Effector memory CD8-positive, alpha-beta T cell (primary cell): ENCODE measurements at regions not wholly inside any gene's neighbourhood (a gene's known extent, or its start where the extent isn't known, plus 50 kb on each side); places are given as distances from the start of the nearest gene placed in this dataset.

ENCODE experiments used
- ATAC-seq: fragments of 150-1000 bp; cut with Tn5 transposase; replicated peaks from 2 replicates; pipeline ENCODE4 v1.10.0; 2021; ENCODE audit warnings: mild to moderate bottlenecking, moderate library complexity
- DNase-seq, 3 experiments: peaks; one replicate each; pipeline ENCODE4 v3.0.0; 2021
- H3K27ac Mint-ChIP-seq, 2 donors: one replicate each; pipeline ENCODE4 v1.8.0; 2022; ENCODE audit warnings: mild to moderate bottlenecking in 2 of 2, mixed read lengths in 2 of 2, moderate library complexity in 2 of 2
- H3K27me3 Mint-ChIP-seq, 2 donors: one replicate each; pipeline ENCODE4 v1.8.0; 2022; ENCODE audit warnings: mixed read lengths in 2 of 2
- H3K36me3 Mint-ChIP-seq: one replicate; pipeline ENCODE4 v1.8.0; 2022; ENCODE audit warnings: mild to moderate bottlenecking, moderate library complexity, mixed read lengths; ENCODE audit not compliant: insufficient read depth
- H3K4me1 Mint-ChIP-seq, 2 donors: one replicate each; pipeline ENCODE4 v1.8.0; 2022; ENCODE audit warnings: low read depth in 2 of 2, mixed read lengths in 2 of 2
- H3K4me3 Mint-ChIP-seq, 2 donors: one replicate each; pipeline ENCODE4 v1.8.0; 2022; ENCODE audit warnings: mild to moderate bottlenecking in 2 of 2, mixed read lengths in 2 of 2, moderate library complexity in 2 of 2
- H3K9me3 Mint-ChIP-seq, 2 donors: one replicate each; pipeline ENCODE4 v1.8.0; 2022; ENCODE audit warnings: mixed read lengths in 2 of 2

DNA sequence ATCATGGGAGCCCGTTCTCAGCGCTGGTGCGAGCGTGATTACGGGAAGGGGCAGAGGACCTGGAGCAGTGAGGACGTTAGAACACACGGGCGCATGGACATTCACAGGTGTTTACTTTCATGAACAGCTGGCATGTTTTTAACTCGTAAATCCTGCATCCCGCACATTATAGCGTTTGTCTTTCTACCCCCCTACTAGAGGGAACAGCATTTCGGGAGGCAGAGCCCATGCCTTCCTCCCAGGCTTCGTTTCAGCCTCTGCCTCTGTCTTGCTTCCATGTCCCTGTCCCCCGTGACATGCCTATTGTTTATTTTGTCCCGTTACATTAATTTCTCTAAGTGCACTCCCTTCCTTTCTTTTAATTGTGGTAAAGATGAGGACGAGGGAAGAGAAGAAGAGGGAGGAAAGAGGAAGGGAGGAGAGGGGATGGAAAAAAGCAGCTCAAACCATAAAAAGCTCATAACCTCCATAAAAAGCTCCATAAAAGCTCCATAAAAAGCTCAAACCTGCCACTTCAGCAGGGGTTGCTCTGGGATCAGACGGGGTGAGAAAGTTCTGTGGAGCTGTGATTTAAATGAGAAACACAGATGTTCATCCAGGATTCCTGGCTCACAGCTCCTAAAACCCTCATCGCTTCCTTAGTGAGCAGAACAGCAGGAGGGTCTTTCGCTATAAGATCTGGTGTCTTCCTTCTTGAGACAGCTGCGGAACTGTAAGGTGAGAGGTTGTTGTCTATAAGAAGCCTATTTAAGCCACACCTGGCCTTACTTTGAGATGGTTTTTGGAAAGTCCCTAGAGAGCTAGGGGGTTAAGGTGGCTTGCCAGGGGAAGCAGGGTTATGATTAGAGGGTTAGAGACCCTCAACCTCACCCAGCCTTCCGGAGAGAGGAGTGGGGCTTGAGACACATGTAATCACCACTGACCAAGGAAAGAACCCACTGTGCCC, 66.6 kb upstream of the SNTG2 start:
- Mint-ChIP-seq H3K27me3 (peaks cover 22 to 93% of the 10 kb centered on the region in 2 donors), H3K27ac (no peak overlapping the region), H3K9me3 (no peaks in the 10 kb centered on the region), H3K4me1 (no peaks in the 10 kb centered on the region), H3K4me3 (no peak overlapping the region), H3K36me3 (peaks cover 6% of the 10 kb centered on the region)
- DNase-seq: no peak
- no peak for ATAC-seq

GRCh38 chr2:883260-883802, 67.3 kb upstream of the SNTG2 start:
- no peak overlapping the region for H3K27ac Mint-ChIP-seq
- H3K4me1 Mint-ChIP-seq: no peaks in the 10 kb centered on the region
- DNase-seq (no peak), ATAC-seq (no peak)
- no peak overlapping the region for H3K4me3 Mint-ChIP-seq
- peaks cover 26 to 92% of the 10 kb centered on the region in 2 donors for H3K27me3 Mint-ChIP-seq
- no peaks in the 10 kb centered on the region for H3K9me3 Mint-ChIP-seq
- peaks cover 6% of the 10 kb centered on the region for H3K36me3 Mint-ChIP-seq

DNA sequence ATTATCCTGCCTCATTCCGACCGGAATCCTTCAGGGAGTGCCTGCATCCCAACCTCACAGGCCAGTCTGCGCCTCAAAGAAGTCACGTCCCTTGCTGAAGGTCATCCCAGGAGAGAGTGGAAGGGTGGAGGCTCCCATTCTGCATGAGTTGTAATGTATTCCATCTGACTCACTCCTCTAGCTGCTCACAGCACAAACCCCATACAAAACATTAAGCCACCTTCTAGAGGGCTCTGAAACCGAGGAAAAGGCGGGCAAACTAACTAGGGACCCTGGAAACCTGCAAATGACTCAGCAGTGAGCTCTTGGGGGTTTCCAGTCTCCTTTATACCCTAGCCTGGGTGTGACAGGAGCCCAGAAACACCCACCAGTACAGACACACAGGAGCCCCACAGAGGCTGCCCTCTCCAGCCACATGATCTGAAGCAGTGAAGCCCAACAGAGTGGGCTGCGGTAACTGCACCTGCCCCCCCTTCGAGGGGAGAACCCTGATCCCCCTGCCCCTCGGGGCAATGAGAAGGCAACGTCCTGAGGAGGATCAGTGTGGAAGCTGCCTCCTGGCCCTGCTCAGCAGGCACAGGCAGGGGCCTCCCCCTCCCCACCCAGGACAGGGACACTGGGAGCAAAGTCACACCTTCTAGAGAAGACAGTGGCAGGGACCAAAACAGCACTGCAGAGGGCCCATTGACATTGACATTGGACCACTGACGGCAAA, 69.3 kb upstream of the SNTG2 start:
- Mint-ChIP-seq H3K9me3 (no peaks in the 10 kb centered on the region), H3K27me3 (peaks cover 33 to 83% of the 10 kb centered on the region in 2 donors), H3K27ac (no peak overlapping the region), H3K4me1 (no peaks in the 10 kb centered on the region), H3K4me3 (no peak overlapping the region), H3K36me3 (no peaks in the 10 kb centered on the region)
- DNase-seq (no peak), ATAC-seq (no peak)

GRCh38 chr2:880201-880970, 70.3 kb upstream of the SNTG2 start:
- no peaks in the 10 kb centered on the region for H3K9me3 Mint-ChIP-seq
- no peaks in the 10 kb centered on the region for H3K36me3 Mint-ChIP-seq
- no peak overlapping the region for H3K27ac Mint-ChIP-seq
- H3K4me3 Mint-ChIP-seq: no peak overlapping the region
- ATAC-seq (no peak), DNase-seq (no peak)
- H3K4me1 Mint-ChIP-seq: no peaks in the 10 kb centered on the region
- peaks cover 33 to 77% of the 10 kb centered on the region in 2 donors for H3K27me3 Mint-ChIP-seq

GRCh38 chr2:879540-879939, 71.1 kb upstream of the SNTG2 start:
- Mint-ChIP-seq H3K27ac (no peak overlapping the region), H3K9me3 (no peaks in the 10 kb centered on the region), H3K4me1 (no peaks in the 10 kb centered on the region), H3K36me3 (no peaks in the 10 kb centered on the region), H3K27me3 (peaks cover 33 to 77% of the 10 kb centered on the region in 2 donors), H3K4me3 (no peak overlapping the region)
- DNase-seq (no peak), ATAC-seq (no peak)

DNA sequence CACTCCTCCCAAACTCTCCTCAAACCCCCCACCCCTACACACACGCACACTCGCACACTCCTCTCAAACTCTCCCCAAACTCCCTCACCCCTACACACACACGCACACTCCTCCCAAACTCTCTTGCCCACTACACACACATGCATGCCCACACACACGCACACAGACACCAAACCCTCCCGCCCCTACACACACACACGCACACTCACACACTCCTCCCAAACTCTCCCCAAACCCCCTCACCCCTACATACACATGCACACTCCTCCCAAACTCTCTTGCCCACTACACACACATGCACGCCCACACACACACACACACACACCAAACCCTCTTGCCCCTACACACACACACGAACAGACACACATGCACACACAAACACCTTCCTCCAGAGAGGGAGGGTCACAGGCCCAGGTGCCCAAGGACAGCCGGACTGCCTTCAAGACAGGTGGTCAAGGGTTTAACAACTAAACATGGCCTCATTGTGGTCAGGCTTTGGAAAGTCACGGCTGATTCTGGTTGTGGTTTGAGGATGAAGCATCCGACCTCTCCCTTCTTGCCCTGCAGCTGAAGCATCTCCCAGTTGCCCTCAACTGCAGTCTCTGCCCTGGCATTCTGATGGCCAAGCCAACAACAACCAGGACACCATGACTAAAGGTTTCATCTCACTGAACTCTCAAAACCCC, 72.3 kb upstream of the SNTG2 start:
- Mint-ChIP-seq H3K9me3 (no peaks in the 10 kb centered on the region), H3K27ac (no peak overlapping the region), H3K4me3 (no peak overlapping the region), H3K27me3 (peaks cover 27 to 67% of the 10 kb centered on the region in 2 donors), H3K36me3 (no peaks in the 10 kb centered on the region), H3K4me1 (no peaks in the 10 kb centered on the region)
- DNase-seq (no peak), ATAC-seq (no peak)

GRCh38 chr2:877747-878146, 72.9 kb upstream of the SNTG2 start:
- ATAC-seq: no peak
- H3K9me3 Mint-ChIP-seq: no peaks in the 10 kb centered on the region
- no peak for DNase-seq

DNA sequence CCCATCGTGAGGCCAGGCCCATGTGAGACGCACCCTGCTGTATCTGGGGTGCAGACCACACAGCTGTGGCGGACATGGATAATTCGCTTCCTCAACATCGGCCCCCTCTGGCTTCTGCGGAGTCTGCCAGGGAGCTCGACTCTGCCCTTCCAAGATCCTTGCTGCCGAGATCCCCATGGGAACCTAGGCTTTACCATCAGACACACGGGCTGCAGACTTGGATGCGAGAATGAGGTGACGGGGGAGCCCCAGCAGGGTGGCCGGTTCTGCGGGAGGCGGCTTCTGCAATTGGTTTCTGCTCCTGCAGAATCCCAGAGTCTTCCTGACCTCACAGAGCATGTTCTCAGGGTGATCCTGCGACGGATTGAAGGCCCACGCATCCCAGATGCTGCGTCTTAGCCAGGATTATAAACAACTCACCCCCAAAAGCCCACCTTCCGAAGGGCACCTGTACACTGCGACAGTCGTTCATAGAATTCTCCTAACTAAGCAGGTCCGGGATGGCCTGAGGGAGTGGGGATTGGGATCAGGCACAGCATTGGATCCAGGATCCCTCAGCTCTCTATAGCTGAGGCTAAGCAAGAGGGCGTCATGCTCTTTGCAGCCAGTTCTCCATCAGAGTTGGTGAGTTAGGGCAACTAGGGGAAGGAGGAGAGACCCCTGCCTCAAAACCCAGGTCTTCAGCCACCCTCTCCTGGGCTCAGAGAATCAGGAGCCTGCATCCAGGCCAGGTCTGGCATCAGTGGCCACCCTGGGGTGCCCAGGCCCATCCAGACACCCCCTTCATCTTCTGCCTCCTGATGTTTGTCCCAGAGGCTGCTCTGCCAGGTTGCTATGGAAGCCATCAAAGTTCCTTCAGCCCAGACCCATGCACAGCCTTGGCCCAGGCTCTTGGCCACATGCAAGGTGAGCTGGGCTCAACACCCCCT, 74.7 kb upstream of the SNTG2 start:
- H3K36me3 Mint-ChIP-seq: no peaks in the 10 kb centered on the region
- no peaks in the 10 kb centered on the region for H3K9me3 Mint-ChIP-seq
- H3K27me3 Mint-ChIP-seq: peaks cover 33 to 62% of the 10 kb centered on the region in 2 donors
- no peak for ATAC-seq
- no peaks in the 10 kb centered on the region for H3K4me1 Mint-ChIP-seq
- DNase-seq: no peak
- no peak overlapping the region for H3K27ac Mint-ChIP-seq
- H3K4me3 Mint-ChIP-seq: no peak overlapping the region

More at GRCh38 chr2:877747-878146, 72.9 kb upstream of the SNTG2 start:
- H3K4me3 Mint-ChIP-seq: no peak overlapping the region
- no peaks in the 10 kb centered on the region for H3K36me3 Mint-ChIP-seq
- H3K4me1 Mint-ChIP-seq: no peaks in the 10 kb centered on the region
- peaks cover 27 to 62% of the 10 kb centered on the region in 2 donors for H3K27me3 Mint-ChIP-seq
- no peak overlapping the region for H3K27ac Mint-ChIP-seq

DNA sequence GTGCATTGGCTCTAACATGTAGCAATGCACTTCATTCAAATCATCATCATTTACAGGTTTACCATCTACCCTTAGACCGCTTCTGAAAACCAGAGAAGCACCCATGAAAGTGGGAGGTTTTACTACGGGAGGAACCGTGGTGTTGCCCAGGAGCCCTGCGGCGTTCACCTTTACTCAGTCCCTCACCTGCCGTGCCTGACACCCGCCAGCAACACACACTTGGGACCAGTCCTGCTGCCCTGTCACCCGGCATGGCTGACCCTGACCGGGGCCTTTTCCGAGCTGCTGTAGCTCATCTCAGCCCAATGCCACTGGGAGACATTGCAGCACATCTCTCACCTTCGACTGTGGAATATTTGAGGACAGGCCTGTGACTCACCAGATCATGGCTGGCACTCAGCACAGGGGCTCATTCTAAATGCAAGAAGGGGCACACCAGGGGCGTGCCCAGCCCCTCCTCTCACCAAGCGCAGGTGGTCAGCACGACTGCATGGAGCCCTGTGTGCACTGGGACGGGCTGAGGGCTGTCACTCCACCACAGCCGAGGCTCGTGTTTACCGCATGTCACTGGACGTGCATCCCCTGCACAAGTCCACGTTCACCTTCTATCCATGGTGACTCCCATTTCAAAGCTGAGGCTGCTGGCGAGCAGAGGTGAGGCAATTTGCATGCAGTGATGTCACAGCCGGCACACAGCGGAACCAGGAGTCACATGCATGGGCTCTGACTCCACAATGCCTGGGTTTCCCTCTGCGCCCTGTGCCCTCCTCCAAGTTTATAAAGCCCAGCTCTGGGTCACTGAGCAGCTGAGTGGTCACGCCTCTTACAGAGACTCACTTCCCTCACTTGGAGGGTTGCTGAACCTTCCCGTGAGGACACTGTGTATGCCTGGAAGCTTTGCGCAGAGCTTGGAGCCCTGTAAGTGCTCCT, 76.7 kb upstream of the SNTG2 start:
- Mint-ChIP-seq H3K27me3 (peaks cover 29 to 50% of the 10 kb centered on the region in 2 donors), H3K36me3 (no peaks in the 10 kb centered on the region), H3K9me3 (no peaks in the 10 kb centered on the region), H3K4me3 (no peak overlapping the region), H3K27ac (no peak overlapping the region), H3K4me1 (peaks cover 0 to 1% of the 10 kb centered on the region in 2 donors)
- ATAC-seq: no peak
- DNase-seq: no peak

DNA sequence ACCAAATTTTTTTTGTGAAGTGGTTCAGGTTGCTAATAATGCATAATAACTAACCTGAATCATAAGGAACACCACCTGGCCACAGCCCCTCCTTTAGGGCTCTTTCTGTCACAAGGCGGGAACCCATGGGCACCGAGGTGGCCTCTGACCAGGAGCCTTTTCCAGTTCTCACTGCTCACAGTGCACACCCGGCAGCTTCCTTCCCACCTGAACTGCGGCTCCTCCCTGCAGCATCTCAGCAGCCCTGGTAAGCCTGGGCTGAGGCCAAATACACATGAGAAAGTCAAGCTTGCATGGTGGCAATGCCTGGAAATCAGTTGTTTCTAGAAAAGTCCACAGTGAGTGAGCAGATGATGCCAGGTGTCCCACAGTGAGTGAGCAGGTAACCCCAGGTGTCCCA, 77.6 kb upstream of the SNTG2 start:
- Mint-ChIP-seq H3K4me3 (no peak overlapping the region), H3K36me3 (no peaks in the 10 kb centered on the region), H3K27me3 (peaks cover 22 to 41% of the 10 kb centered on the region in 2 donors), H3K4me1 (peaks cover 0 to 1% of the 10 kb centered on the region in 2 donors), H3K9me3 (no peaks in the 10 kb centered on the region), H3K27ac (no peak overlapping the region)
- no peak for DNase-seq
- ATAC-seq: no peak

DNA sequence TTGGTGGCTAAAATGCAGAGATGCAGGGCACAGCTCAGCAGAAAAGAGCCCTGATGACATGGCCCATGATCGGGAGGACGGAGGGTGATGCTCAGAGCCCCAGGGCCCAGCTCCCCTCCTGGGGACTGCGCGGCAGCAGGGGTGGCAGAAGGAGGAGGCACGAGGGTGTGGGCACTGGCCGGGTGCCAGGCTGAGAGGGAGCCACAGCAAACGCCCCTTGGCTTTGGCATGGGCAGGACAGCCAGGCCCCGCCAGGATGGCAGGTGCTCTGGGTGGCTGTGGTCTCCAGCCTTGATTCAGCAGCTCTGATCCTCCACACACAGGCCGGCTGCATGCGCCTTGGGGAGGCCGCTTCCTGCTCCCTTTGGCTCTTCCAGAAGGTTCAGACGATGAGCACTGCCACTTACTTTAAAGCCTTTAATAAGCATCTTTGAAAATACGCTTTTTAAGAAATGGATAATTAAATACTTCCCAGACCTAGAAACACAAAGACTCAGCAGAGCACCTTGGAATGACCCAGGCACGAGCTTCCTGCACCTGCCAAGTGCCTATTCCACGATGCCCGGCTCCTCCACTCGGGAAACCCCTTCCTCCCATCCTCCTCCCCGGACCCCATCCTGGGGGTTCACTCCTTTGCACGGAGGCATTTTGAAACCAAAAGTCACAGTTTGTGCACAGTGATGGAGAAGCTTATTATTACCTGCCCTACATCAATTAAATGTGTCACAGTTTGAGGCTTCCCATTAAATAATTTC, 78.5 kb upstream of the SNTG2 start:
- peaks cover 0 to 1% of the 10 kb centered on the region in 2 donors for H3K4me1 Mint-ChIP-seq
- DNase-seq (no peak), ATAC-seq (no peak)
- H3K4me3 Mint-ChIP-seq: no peak overlapping the region
- no peaks in the 10 kb centered on the region for H3K36me3 Mint-ChIP-seq
- peaks cover 19 to 39% of the 10 kb centered on the region in 2 donors for H3K27me3 Mint-ChIP-seq
- H3K27ac Mint-ChIP-seq: no peak overlapping the region
- H3K9me3 Mint-ChIP-seq: no peaks in the 10 kb centered on the region
